Frontal cortex (tissue), 3 donors: ENCODE measurements at regions not wholly inside any gene's neighbourhood (a gene's known extent, or its start where the extent isn't known, plus 50 kb on each side); places are given as distances from the start of the nearest gene placed in this dataset.

Source experiments
- DNase-seq, 2 donors: peaks; one replicate each; pipeline ENCODE4 v3.0.0; 2012; ENCODE audit warnings: low spot score in 2 of 2
- FAIRE-seq: peaks from 2 replicates; lab custom pipeline; 2012; peaks lifted over from hg19 to GRCh38; lab: Jason Lieb, UNC
- donor health status: control.
- donor health status: control.
- donor health status: control.

DNA sequence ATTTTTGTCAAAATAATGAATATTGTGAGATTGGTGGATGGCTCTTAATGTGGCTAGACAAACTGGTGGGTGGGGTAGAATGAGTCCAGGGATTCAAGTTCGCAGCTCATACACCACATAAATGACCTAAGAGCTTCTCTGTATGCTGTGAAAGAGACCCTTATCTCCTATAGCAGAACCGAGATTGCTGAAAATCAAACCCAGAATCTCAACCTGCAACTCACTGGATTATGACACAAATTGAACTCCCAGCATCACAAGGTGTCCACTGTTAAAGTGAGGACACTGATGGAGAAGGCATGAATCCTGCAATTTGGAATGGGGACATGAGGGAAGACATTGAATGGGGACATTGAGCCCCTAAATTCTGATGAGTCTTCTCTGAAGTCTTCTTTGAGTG is 51.3 kb upstream of the CNKSR3 start:
- FAIRE-seq (no peak), DNase-seq (no peak)

DNA sequence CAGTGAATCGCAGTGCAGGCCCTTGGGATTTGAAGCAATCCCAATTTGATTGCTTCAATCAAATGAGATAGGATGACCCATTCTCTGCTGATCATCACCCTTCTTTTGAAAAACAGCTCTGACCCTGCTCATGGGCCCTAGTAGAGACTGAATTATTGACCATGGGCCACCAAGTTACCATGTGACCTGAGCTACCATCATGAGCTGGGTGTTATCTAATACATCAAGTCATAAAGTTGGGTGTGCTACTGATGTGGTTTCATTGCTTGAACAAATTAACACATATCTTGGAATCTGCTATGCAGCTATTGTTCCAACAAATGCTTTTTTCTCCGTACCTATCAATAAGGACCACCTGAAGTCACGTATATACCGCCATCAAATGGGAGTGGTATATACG is 54.8 kb upstream of the CNKSR3 start:
- DNase-seq, result no peak

GRCh38 chr6:154566866-154567265 is 56.4 kb upstream of the CNKSR3 start:
- FAIRE-seq, result no peak
- DNase-seq, result no peak

More for the DNA sequence above, 54.8 kb upstream of the CNKSR3 start:
- no peak for FAIRE-seq

- DNase-seq (no peak), FAIRE-seq (no peak)
Observed at GRCh38 chr6:154567695-154568220, 57.3 kb upstream of the CNKSR3 start.

- FAIRE-seq, result no peak
- no peak for DNase-seq
Observed at GRCh38 chr6:154569156-154569862, 58.8 kb upstream of the CNKSR3 start.

- DNase-seq, result no peak
- no peak for FAIRE-seq
Observed at GRCh38 chr6:154570505-154570904, 60.0 kb upstream of the CNKSR3 start.

- no peak for FAIRE-seq
- no peak for DNase-seq
Observed at GRCh38 chr6:154572556-154572955, 62.1 kb upstream of the CNKSR3 start.

DNA sequence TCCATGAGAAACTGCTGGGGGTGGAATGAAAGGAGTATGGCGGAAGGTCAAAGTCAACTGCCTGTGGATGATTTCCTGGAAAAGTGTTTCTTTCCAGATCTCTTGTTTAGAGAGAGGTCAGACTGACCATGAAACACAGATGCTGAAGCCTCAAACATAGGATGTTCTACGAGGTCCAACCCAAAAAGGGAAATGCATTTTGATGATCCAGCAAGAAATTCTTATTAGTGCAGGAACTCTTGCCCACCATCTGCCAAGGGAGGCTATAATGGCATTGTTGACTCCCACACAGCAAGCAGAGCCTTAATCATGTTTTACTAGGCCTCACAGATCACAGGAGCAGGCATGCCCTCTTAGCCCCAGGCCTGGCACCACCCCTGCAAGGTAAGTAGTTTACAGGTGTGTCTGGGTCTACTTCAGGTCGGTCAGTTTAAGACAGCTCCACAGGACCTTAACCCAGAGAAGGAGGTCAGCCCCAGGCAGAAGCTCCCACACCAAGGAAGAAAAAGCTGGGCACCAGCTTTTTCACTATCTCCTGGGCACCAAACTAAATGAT is 67.6 kb upstream of the CNKSR3 start:
- FAIRE-seq (no peak), DNase-seq (no peak)

GRCh38 chr6:154579046-154579445 is 68.6 kb upstream of the CNKSR3 start:
- no peak for FAIRE-seq
- DNase-seq, result no peak

DNA sequence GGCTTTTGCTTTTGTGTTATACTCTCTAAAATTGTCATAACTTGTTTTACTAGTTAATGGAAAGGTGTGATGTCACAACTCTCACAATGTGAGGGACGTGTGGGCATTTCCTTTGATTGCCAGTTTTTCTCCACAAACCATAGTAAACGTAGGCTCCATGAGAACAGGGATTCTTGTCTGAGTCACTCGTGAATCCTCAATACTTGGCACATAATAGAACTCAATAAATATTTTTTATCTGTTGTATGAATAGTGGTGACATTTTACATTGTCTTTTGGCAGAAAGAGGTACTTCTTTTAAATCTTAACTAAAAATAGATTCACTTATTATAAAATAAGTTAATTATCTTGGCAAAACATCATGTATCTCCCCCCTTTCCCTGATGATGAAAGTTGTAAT is 69.0 kb upstream of the CNKSR3 start:
- FAIRE-seq (no peak), DNase-seq (no peak)

DNA sequence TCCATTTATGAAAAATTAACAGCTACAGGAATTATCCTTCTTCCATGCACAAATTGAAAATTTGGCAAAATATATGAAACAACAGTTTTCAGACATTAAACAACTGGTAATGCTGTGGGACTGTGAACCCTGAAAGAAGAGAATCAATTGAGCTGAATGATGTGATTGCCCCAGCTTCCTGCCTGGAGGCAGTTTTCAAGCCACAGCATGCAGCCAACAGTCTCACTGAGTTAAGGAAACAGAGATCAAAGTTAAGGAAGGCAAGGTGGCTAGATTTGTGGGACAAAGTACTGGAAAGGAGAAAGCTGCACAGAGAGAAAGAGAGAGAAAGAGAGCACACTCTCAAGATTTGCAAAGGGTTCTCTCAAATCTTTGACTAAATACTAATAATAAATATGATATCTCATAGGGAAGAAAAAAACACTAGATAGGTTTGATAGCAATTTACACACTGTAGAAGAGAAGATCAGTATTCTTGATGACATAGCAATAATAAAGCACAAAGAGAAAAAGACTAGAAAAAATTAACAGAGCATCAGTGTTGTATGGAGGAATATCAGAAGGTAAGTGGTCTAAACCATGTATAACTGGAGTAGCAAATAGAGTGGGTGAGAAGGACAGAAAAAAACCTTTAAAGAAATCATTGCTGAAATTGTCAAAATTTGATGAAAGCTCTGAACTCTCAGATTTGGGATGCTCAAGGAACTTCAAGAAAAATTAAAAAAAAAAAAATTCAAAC is 70.1 kb upstream of the CNKSR3 start:
- FAIRE-seq, result no peak
- DNase-seq, result no peak

GRCh38 chr6:154582696-154583095 is 72.2 kb upstream of the CNKSR3 start:
- DNase-seq, result no peak
- peak; percentile 51 for FAIRE-seq

DNA sequence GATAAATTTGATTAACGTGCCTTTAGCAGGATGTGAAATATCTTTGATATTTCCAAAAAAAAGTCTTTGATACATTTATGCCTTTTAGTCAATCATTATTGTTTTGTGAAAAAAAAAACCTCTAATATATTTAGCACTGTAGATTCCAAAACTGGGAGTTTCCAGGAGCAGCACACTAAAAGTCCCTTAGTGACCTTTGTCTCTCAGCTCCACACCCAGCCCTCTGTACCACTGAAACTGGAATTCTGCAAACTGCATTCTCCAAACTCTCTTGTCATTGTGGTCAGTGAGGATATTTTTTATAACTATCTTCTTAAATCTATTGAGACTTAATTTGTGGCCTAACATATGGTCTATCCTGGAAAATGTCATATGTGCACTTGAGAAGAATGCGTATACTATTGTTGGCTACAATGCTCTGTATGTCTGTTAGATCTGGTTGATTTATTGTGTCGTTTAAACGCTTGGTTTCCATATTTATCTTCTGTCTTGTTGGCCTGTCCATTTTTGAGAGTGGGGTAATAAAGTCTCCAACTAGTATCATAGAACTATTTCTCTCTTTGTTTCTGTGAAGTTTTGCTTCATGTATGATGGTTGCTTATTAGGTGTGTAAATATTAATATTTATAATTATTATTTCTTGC is 73.2 kb upstream of the CNKSR3 start:
- no peak for FAIRE-seq
- DNase-seq, result no peak

- FAIRE-seq, result no peak
Observed at GRCh38 chr6:154590756-154591155, 80.3 kb upstream of the CNKSR3 start.

DNA sequence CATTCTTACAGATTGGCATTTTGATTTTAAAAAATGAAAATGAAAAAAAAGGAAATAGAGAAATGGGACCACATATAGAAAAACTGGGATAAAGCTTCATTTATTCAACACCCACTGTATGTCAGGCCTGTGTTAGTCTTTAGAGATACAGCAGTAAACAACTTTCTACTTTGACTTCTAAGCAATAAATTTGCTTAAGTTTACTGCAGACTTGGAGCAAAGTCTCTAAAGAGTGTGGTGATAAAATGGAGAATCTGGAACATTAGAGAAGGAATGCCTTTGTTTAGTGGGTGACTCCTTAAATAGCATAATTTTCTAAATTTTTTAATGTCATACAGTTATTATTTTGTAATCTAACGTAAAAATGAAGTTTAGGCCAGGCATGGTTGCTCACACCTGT is 80.7 kb upstream of the CNKSR3 start:
- FAIRE-seq (no peak), DNase-seq (no peak)

More at GRCh38 chr6:154590756-154591155, 80.3 kb upstream of the CNKSR3 start:
- DNase-seq, result no peak

- no peak for FAIRE-seq
- DNase-seq, result no peak
Observed at GRCh38 chr6:154592199-154592860, 81.8 kb upstream of the CNKSR3 start.

GRCh38 chr6:154593122-154593521 is 82.6 kb upstream of the CNKSR3 start:
- FAIRE-seq, result no peak
- DNase-seq, result no peak

DNA sequence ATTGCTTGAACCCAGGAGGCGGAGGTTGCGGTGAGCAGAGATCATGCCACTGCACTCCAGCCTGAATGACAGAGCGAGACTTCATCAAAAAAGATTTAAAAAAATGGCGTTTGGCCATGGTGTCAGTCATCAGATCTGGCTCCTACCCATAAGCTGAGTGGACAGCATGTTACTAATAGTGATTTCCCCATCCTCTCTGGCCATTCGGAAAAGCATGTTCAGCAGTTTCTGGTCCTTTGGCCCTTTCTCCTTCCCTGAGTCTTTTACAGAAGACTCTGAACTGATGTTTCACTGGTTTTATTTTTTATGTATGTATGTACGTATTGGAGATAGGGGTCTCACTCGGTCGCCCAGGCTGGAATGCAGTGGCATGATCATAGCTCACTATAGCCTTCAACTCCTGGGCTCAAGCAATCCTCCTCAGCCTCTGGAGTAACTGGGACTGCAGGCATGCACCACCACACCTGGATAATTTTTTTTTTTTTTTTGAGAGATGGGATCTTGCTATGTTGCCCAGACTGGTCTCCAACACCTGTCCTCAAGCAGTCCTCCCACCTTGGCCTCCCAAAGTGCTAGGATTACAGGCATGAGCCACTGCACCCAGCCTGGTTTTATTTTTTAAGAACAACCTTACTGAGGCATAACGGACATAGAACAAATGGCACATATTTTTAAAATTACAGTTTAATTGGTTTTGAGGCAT is 84.2 kb upstream of the CNKSR3 start:
- DNase-seq (no peak), FAIRE-seq (no peak)

- DNase-seq (no peak), FAIRE-seq (no peak)
Observed at GRCh38 chr6:154595538-154595937, 85.1 kb upstream of the CNKSR3 start.
